HPDE6-E6E7 (cell line): ENCODE measurements at regions not wholly inside any gene's neighbourhood (a gene's known extent, or its start where the extent isn't known, plus 50 kb on each side); places are given as distances from the start of the nearest gene placed in this dataset.
"Not testable (repeated sequence)": the region's sequence is repeated elsewhere in the genome, so short reads cannot be mapped to it uniquely, and the experiment has no call there.

Source experiments
- DNase-seq: peaks from one replicate; pipeline ENCODE4 v3.0.0; 2011; ENCODE audit warnings: missing footprints; ENCODE audit errors: extremely low spot score

DNA sequence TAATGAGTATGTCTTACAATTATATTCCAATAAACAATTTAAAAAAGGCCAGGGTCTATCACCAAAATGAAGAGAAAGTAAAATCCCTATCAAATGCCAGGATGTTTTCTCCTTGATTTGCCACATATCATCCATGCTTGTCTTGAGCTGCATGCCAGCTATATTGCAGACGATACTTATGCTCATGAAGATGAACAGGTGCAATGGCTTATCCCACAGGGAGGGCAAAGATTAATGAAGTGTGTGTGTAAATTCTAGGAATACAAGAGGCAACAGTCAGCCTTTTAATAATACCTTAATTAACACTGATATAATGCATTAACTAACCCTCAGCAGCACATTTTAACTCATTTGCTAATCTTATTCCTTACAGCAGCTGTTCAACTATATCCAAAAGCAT is 850.5 kb downstream of the KCNA4 start:
- no peak for DNase-seq

DNA sequence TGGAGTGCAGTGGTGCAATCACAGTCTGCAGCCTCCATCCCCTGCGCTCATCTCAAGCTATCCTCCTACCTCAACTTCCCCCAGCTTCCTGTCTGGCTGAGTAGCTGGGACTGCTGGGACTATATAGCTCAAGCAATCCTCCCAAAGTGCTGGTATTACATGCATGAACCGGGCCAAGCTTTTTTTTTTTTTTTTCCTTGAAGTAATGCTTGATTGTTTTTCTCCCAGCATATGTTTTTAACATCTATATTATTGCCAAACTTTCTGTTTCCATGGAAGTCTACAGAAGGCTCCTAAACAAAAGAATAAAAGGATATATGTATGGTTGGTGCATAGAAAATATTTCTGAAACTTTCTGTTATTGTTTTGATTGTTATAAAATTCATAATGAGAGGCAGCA is 853.6 kb downstream of the KCNA4 start:
- DNase-seq = no peak

DNA sequence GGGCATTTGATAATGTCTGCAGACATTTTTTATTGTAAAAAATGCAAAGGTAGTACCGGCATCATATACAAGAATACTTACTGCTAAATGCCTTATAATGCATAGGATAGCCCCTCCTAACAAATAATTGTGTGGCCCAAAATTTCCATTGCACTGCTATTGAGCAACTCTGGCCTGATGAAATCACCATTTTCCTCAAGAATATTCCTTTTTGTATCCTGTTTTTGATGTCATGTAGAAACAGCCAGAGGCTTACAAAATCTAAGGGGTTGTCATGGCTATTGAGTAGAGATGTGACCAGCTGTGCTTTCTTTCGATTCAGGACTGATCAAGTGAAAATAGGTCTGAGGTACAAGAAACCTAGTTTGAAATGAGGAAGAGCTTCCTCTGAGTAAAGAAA is 854.3 kb downstream of the KCNA4 start:
- DNase-seq = no peak

DNA sequence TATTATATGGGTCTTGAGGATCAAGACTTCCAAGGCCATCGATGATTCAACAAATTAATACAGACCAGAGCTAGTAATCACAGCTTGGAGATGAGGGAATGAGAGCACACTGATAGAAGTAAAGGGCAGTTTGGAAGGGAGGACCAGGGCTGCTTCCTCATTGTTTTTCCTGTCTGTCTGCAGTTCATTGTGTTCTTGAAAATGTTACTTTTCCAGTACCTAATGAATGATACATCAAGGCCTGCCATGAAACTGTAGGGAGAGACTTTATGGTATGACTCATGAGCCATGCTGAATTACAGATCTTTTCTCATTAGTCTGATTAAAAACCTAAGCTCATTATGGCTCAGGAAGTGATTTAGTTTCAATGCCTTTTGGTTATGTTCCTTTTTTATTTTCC is 855.6 kb downstream of the KCNA4 start:
- DNase-seq = no peak

DNA sequence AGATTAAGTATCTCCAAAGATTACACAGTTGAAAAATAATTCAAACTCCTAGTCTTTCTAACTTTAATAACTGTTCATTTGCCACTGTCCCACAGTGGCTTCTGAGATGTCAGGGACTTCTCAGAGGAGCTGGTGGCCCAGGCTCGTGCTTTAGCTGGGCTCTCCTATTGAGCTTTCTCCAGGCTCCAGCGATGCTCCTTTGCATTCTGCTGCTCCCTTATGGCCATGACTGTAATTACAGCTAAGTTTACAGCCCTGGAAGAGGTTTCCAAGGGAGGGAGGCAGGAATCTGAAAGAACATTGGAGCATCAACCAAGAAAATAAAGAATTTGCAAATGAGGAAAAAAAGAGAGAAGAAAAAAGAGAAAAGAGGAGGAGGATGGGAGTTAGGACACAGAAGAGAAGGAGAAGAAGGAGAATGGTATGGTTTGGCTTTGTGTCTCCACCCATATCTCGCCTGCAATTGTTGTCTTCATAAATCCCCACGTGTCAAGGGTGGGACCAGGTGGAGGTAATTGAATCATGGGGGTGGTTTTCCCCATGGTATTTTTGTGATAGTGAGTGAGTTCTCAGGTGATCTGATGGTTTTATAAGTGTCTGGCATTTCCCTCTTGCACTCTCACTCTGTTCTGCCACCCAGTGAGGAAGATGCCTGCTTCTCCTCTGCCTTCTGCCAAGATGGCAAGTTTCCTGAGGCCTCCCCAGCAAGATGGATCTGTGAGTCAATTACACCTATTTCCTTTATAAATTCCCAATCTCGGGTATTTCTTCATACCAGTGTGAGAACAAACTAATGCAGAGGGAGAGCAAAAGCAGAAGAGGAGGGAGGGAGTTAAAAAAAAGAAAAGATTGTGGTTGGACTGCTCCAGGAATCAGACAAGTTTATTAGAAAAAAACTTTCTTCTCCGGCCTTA is 857.0 kb downstream of the KCNA4 start:
- peak; percentile 49 for DNase-seq

DNA sequence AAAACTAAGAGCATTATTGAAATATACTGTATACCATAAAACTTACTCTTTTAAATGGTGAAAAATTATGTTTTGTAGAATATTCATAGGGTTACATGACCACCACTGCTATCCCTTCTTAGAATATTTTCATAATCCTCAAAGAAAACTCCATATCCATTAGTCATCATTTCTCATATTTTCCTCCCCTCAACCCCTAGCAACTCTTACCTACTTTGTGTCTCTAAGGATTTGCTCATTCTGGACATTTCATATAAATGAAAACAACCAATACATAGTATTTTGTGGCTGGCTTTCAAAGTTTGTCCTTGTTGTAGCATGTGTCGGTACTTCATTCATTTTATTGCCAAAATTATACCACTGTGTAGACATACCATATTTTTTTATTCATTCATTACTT is 863.8 kb downstream of the KCNA4 start:
- no peak for DNase-seq

DNA sequence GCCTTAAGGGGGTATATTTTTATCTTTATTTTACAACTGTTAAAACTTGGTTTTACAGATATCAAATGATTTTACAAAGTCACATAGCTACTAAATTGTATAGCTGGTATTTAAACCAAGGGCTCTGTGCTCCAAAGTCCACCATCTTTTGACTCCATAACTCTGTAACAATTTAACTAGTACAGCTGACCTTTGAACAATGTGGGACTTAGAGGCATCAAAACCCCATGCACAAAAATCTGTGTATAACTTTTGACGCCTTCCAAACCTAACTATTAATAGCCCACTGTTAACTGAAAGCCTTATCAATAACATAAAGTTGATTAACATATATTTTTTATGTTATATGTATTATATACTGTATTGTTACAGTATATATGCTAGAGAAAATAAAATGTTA is 874.3 kb downstream of the KCNA4 start:
- not testable (repeated sequence) for DNase-seq

DNA sequence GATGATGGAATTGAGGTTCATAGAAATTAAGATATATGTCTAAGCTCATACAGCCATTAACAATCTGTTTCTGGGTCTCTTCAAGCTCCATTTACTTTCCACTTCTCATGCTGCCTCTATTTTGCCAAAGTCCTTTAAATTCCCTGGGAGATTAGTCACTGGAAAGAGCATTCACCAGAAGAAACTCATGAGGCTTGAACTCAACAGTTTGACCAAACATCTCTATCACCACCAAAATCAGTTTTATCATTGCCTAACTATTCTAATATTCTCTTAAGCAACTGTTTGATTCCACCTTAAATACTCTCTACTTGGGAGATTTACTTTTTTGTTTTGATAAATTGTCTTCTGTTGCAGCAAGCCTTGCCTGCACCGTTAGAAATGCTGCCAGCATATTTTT is 881.3 kb downstream of the KCNA4 start:
- no peak for DNase-seq

DNA sequence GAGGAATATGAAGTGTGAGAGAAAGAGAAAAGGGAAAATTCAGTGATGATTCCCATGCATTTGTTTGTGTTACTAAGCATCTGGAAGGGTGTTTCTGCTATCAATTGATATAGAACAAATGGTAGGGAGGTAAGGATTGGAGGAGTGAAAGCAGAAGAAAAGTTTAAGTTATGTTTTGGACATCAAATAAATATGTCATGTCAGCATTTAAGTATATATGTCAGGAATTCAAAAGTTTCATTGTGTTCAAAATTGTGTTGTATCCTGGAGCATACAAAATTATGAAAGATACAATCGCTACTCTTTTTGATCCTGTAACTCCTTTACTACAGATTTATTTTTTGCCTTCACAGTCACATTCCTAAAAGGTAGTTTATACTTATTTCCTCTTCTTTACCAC is 885.8 kb downstream of the KCNA4 start:
- no peak for DNase-seq

DNA sequence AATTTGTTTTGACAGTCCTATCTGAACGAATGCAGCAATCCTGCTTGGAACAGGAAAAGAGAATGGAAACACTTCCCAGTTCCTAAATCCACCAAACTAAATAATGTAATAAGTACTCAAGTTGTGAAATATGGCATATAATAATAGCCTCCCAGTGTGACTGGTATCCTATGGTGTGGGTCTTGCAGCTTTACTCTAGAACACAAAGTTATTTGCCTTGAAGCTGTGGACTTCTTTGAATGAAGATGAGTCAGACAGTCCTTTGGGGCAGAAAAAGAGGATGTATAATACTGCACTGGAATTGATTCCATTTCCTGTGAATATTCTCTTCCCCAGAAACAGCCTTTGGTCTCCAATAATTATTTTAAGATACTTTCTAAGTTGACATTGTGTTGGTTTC is 887.0 kb downstream of the KCNA4 start:
- DNase-seq = no peak

DNA sequence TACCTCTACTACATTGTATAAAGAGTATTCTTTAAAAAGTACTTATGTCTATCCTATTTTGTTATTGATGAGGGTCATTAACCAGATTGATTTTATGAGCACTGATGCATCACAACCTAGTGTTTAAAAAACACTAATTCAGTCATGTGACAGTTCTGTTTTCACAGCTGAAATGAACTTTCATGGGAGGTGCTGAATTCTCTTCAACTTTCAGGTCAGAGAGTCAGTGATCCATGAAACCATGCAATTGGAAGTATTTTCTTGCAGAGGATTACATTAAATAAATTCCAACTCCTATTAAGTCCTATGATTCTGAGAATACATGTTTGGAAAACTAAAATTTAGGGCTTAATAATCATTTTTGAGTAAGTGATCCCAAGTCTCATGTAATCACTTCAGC is 889.4 kb downstream of the KCNA4 start:
- no peak for DNase-seq

DNA sequence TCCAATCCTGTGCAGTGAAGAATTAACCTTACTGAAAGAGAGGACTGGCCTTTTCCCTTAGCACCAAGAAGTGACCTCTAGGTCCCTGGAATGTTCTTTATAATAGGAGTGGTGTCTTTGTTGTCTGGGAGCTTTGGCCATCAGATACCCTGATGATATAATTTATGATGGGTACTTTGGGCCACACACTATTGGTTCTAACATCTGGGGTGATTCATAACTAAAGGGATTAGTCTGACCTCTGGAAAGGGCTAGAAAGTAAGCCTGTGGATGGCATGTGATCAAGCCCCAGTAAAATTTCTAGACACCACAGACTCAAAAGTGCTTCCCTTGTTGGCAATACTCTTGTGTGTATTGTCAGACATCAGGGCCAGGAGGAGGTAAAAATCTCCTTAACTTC is 891.2 kb downstream of the KCNA4 start:
- DNase-seq = no peak

DNA sequence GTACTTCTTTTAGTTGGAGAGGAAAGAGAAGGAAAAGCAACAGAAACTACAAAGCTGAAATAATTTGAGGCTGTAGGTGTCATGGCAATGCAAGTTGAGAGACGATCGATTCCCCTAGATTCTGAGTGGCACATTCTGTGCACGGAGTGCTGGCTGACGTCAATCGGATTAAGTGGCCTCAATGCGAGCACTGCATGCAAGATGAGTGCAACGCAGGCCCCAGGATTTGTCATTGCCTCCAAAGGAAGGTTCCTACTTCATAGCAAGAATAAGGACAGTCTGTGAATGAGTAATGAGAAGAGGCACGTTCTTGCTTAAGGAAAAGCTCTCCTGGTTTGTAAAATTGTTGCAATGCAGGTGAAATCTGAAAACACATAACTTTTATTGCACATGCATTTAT is 892.4 kb downstream of the KCNA4 start:
- DNase-seq = no peak

DNA sequence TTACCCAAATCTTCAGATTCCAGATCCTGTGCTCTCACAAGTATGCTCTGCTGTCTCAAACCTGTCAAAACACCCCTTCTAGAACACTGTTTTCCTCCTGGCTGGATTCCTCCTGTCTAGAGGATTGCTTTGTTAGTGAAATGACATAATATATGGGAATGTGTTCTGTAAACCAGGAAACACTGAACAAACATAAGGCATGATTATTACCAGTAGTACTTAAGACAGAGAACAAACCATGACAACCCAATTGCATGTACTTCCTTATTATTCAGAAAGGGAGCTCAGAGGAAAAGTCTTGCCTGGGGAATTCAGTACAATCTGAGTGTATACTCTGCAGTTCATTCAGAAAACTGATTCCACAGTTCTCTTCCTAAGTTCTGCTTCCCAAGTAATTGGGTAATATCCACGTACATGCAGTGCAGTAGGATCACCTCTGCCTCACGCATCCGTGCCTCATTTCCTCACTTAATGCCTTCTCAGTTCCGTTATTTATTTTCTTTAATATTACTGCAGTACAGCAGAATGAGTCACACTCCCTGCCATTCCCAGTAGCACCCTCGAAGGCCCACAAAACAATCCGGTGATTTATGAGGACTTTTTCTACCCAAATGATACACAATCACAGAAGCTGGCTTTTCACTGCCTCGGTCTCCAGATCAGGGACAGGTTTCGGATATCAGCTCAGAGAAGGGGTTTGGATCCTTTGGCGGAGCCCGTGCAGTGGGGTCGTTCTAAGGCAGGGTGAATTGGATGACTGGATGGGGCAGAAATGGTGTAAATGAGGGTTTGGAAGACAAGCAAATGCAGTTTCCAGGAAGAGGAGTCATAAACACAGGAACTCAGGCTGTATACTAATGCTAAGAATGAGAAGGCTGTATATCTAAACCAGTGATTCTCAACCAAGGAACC is 896.9 kb downstream of the KCNA4 start:
- DNase-seq = peak; percentile 8

DNA sequence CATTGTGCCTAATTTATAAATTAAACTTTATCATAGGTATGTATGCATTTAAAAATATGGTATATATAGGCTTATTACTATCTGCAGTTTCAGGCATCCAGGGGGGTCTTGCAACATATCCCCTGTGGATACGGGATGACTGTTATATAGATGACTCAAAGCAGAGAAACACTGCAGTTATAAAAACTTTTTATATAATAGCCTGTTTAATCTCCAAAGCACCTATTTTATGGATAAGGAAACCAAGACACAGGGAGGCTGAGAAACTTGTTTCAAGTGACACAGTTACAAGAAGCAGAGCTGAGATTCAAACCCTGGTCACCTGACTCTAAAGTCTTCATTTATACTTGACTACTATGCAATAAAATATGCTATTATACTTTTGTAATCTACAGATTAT is 897.7 kb downstream of the KCNA4 start:
- no peak for DNase-seq

DNA sequence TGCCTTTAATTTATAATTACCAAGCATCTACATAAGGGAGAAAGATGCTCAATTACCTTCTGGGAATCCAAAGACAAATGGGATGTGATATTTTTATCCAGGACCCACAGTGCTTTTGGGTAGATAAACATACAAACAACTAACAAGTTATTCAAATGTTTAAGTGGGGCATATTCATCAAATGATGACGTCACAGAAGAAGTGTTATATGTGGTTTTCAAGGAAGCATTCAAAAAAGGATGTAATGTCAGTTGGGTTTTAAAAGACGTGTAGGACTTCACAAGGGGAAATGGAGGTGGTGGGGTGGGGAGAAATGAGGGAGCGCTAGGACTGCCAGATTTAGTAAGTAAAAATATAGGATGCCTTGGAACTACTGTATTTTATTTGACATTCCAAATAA is 915.9 kb downstream of the KCNA4 start:
- DNase-seq = no peak

DNA sequence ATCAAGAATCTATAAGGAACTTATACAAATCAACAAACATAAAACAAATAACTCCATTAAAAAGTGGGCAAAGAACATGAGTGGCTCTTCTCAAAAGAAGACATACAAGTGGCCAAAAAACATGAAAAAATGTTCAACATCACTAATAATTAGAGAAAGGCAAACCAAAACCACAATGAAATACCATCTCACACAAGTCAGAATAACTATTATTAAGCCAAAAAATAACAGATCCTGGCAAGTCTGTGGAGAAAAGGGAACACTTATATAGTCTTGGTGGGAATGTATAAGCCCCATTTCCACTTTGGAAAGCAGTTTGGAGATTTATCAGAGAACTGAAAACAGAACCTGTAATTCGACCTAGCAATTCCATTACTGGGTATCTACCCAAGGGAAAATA is 921.0 kb downstream of the KCNA4 start:
- no peak for DNase-seq

DNA sequence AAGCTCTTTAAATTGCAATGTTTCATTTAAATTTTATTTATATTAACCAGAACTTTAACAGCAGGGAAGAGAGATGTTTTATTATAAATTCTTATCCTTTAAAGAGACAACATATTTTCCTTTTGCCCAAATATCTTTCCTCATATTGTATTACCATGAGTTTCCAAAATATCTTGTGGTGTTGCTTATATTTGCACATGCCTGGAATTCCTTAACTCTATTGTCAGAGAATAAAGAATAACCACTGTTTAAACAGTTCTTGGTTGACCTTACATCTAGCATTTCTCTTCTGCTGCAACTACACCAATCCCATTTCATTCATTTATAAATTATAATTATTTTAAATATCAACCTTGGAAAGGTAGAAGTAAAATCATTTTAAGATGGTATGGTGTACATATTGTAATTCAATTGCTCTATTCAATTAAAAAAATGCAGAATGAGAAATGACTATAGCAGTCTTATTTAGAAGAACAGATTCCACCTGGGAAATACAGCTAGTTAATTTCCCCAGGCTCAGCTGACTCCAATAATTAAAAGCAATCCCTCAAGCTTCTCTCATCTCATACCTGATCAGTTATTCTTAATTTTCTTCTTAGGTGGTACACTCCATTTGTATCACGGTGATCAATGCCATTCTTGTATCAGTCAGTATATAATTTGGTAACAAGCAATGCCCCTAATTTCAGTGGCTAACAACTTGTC is 923.3 kb downstream of the KCNA4 start:
- DNase-seq = no peak

DNA sequence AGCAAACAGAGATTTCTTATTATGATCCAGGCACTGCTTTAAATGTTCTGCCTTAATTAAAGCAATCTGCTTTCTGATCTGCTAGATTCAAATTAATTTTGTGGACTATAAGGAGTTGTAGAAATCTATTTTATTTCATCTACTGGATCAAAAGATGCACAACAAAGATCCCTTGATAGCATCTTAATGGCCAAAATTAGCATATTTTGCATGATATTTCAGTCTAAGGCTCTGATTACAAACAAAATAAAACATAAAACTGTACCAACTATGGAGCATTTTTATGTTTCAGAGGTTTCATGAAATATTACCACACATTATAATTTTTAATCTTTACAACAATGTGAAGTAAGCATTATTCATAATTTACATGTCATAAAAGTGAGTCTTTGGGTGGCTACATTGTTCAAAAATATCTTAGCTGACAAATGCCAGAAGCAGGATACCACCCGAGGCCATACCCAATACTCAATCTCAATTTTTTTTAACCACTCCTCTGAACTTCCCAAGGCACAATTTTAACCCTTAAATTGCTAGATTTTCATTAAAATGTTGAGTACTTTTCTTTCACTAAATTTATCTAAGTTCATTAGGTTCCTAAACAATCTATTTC is 929.5 kb downstream of the KCNA4 start:
- DNase-seq = no peak

DNA sequence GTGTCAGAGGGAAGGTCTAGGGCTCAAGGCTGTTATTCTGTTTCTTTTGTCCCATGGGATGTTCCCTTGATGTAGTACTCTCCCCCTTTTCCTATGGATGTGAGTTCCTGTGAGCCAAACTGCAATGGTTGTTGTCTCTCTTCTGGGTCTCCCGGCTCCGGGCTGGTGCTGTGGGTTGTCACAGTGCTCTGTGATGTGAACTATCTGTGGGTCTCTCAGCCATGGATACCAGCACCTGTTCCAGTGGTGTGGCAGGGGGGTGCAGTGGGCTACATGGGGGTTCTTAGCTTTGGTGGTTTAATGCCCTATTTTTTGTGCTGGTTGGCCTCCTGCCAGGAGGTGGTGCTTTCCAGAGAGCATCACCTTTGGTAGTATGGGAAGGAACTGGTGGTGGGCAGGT is 941.1 kb downstream of the KCNA4 start:
- no peak for DNase-seq

DNA sequence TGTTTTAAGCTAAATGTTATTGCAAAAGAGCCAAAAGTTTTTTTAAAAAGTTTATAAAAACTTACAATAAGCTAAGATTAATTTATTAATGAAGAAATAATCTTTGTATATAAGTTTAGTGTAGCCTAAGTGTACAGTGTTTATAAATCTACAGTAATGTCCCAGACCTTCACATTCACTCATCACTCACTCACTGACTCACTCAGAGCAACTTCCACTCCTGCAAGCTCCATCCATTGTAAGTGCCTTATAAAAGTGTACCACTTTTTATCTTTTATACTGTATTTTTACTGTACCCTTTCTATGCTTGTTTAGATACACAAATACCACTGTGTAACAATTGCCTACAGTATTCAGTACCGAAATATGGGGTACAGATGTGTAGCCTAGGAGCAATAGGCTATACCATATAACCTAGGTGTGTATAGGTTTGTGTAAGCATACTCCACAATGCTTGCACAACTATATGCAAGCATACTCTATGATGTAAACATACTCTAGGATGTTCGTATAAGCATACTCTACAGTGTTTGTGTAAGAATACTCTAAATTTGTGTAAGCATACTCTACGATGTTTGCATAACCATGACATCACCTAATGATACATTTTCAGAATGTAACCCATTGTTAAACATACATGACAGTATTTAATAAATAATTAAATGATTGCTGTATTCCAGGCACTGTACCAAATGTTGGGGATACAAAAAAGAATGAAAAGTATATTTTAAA is 953.0 kb downstream of the KCNA4 start:
- DNase-seq = no peak
